ENCODE measurements at regions not wholly inside any gene's neighbourhood (a gene's known extent, or its start where the extent isn't known, plus 50 kb on each side); places are given as distances from the start of the nearest gene placed in this dataset.

- TF ChIP-seq POLR2AphosphoS5 (IDR thresholded peaks at IDR 0.05; ENCODE audit: low read depth, low read length) (no peak), POLR2A (IDR thresholded peaks at IDR 0.05; ENCODE audit: low read depth, low read length) (no peak), SPI1 (IDR thresholded peaks at IDR 0.05; ENCODE audit: low read depth, low read length) (no peak), PAX5 (IDR thresholded peaks at IDR 0.05; ENCODE audit: insufficient read depth, low read length, severe bottlenecking) (no peak), POU2F2 (IDR thresholded peaks at IDR 0.05; ENCODE audit: low read depth, low read length) (no peak)
Observed at GRCh38 chr6:26231006-26231587, 133.9 kb upstream of the BTN3A2 start.

All from GM12891 (cell line).